BE2C (cell line): ENCODE measurements at regions not wholly inside any gene's neighbourhood (a gene's known extent, or its start where the extent isn't known, plus 50 kb on each side); places are given as distances from the start of the nearest gene placed in this dataset.

Source experiments
- DNase-seq: peaks from one replicate; pipeline ENCODE4 v3.0.0-alpha.2; 2020
- H3K27me3 ChIP-seq: fragments of 250-450 bp; sonication (Bioruptor Pico); 2 replicates; pipeline ENCODE4 v1.5.1; 2020; ENCODE audit warnings: mild to moderate bottlenecking
- H3K36me3 ChIP-seq: fragments of 250-450 bp; sonication (Bioruptor Pico); 2 replicates; pipeline ENCODE4 v1.5.1; 2020; ENCODE audit warnings: mild to moderate bottlenecking
- H3K4me1 ChIP-seq: fragments of 250-450 bp; sonication (Bioruptor Pico); 2 replicates; pipeline ENCODE4 v1.5.1; 2020
- H3K4me3 ChIP-seq: 2 replicates; pipeline ENCODE4 v1.5.1; 2011; ENCODE audit warnings: low read depth, low read length
- H3K9me3 ChIP-seq: fragments of 250-450 bp; sonication (Bioruptor Pico); 2 replicates; pipeline ENCODE4 v1.5.1; 2020
- TF ChIP-seq, protein P1 (sequence below): IDR thresholded peaks from 2 replicates; pipeline ENCODE4 v1.5.1; 2012; ENCODE audit warnings: mild to moderate bottlenecking, low read depth, low read length

DNA sequence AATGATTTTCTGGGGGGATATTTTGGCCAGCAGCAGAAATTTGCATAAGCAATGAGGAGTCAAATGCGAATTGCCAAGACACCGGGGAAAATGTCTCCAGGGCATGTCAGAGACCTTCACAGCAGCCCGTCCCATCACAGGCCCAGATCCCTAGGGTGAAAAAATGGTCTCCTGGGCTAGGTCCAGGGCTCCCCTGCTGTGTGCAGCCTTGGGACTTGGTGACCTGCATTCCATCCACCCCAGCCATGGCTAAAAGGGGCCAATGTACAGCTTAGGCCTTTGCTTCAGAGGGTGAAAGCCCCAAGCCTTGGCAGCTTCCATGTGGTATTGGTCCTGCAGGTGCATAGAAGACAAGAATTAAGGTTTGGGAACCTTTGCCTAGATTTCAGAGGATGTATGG is 534.5 kb upstream of the MEF2C start:
- no peaks in the 10 kb centered on the region for H3K27me3 ChIP-seq
- no peaks in the 10 kb centered on the region for H3K9me3 ChIP-seq
- no peak for DNase-seq
- TF ChIP-seq, protein P1, sequence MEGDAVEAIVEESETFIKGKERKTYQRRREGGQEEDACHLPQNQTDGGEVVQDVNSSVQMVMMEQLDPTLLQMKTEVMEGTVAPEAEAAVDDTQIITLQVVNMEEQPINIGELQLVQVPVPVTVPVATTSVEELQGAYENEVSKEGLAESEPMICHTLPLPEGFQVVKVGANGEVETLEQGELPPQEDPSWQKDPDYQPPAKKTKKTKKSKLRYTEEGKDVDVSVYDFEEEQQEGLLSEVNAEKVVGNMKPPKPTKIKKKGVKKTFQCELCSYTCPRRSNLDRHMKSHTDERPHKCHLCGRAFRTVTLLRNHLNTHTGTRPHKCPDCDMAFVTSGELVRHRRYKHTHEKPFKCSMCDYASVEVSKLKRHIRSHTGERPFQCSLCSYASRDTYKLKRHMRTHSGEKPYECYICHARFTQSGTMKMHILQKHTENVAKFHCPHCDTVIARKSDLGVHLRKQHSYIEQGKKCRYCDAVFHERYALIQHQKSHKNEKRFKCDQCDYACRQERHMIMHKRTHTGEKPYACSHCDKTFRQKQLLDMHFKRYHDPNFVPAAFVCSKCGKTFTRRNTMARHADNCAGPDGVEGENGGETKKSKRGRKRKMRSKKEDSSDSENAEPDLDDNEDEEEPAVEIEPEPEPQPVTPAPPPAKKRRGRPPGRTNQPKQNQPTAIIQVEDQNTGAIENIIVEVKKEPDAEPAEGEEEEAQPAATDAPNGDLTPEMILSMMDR = no peak
- no peaks in the 10 kb centered on the region for H3K36me3 ChIP-seq
- no peaks in the 10 kb centered on the region for H3K4me1 ChIP-seq
- H3K4me3 ChIP-seq = no peak overlapping the region

DNA sequence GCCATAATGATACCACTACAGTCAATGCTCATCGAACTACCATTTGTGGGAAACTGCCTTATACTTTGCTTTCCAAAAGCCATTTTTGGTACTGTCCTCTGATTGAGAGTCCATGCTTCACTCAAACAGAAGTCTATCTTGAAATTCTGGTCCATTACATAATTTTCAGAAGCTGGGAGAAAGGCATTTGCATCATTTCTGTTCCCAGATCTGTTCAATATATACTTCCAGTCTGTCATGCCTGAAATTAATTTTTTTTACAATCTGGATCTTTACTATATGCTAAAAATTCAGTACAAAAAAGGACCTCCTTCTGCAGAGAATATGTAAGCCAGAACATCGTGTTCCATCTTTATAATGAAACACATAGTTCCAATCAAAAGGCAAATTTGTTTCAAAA is 528.9 kb upstream of the MEF2C start:
- H3K36me3 ChIP-seq = no peaks in the 10 kb centered on the region
- no peaks in the 10 kb centered on the region for H3K27me3 ChIP-seq
- no peaks in the 10 kb centered on the region for H3K4me1 ChIP-seq
- DNase-seq = no peak
- H3K4me3 ChIP-seq = no peak overlapping the region
- no peaks in the 10 kb centered on the region for H3K9me3 ChIP-seq
- TF ChIP-seq, protein P1 = no peak

GRCh38 chr5:89407054-89407453 is 524.1 kb upstream of the MEF2C start:
- Histone ChIP-seq H3K9me3 (no peaks in the 10 kb centered on the region), H3K27me3 (no peaks in the 10 kb centered on the region), H3K4me3 (no peak overlapping the region), H3K4me1 (no peaks in the 10 kb centered on the region), H3K36me3 (no peaks in the 10 kb centered on the region)
- TF ChIP-seq, protein P1 = no peak
- no peak for DNase-seq

GRCh38 chr5:89401659-89402058 is 518.7 kb upstream of the MEF2C start:
- H3K36me3 ChIP-seq = no peaks in the 10 kb centered on the region
- H3K9me3 ChIP-seq = no peaks in the 10 kb centered on the region
- no peak overlapping the region for H3K4me3 ChIP-seq
- no peaks in the 10 kb centered on the region for H3K27me3 ChIP-seq
- TF ChIP-seq, protein P1 = no peak
- DNase-seq = no peak
- no peaks in the 10 kb centered on the region for H3K4me1 ChIP-seq

GRCh38 chr5:89401012-89401411 is 518.0 kb upstream of the MEF2C start:
- TF ChIP-seq, protein P1 = no peak
- Histone ChIP-seq H3K4me3 (no peak overlapping the region), H3K4me1 (no peaks in the 10 kb centered on the region), H3K27me3 (no peaks in the 10 kb centered on the region), H3K9me3 (no peaks in the 10 kb centered on the region), H3K36me3 (no peaks in the 10 kb centered on the region)
- DNase-seq = no peak

- Histone ChIP-seq H3K27me3 (no peaks in the 10 kb centered on the region), H3K9me3 (no peaks in the 10 kb centered on the region), H3K36me3 (no peaks in the 10 kb centered on the region), H3K4me3 (no peak overlapping the region), H3K4me1 (no peaks in the 10 kb centered on the region)
- no peak for DNase-seq
- TF ChIP-seq, protein P1 = no peak
Observed at GRCh38 chr5:89399548-89399947, 516.6 kb upstream of the MEF2C start.
